Inferior parietal cortex (tissue), 1 donor: ENCODE measurements at regions not wholly inside any gene's neighbourhood (a gene's known extent, or its start where the extent isn't known, plus 50 kb on each side); places are given as distances from the start of the nearest gene placed in this dataset.
A peak's percentile ranks its signal among the peaks of the same experiment; 100 is the strongest.
"Not testable (repeated sequence)": the region's sequence is repeated elsewhere in the genome, so short reads cannot be mapped to it uniquely, and the experiment has no call there.

Source experiments
- DNase-seq: peaks from one replicate; pipeline ENCODE4 v3.0.0-alpha.2; 2016; ENCODE audit errors: extremely low spot score

DNA sequence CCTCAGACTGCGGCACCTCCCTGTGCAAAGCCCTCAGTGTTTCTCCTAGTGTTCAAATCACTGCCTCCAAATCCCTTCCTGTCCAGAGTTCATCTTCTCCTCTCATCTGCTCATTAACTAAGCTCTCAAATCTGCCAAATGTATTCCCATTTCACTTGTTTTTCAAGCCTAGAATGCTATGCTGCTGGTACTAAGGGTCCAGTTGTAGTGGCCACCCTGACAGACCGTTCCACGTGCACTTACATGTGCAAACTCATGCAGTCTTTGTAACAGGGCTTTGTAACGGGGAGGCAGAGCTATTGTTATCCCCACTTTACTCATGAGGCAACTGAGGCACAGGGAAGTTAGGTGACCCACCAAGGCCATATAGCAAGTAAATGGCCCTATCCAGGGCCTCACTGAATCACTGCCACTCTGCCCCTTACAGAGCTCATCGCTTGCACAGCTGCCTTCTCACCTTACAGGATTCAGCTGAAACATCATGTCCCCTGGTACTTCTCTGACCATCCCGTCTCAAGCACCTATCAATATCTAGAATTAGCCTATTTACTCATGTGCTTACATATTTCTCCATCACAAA lies 153.0 kb upstream of the PDE1C start:
- DNase-seq: no peak

GRCh38 chr7:32222251-32222900 lies 152.2 kb upstream of the PDE1C start:
- no peak for DNase-seq

- no peak for DNase-seq
Measured at GRCh38 chr7:32221736-32222135, 151.5 kb upstream of the PDE1C start.

- no peak for DNase-seq
Measured at GRCh38 chr7:32221056-32221455, 150.8 kb upstream of the PDE1C start.

DNA sequence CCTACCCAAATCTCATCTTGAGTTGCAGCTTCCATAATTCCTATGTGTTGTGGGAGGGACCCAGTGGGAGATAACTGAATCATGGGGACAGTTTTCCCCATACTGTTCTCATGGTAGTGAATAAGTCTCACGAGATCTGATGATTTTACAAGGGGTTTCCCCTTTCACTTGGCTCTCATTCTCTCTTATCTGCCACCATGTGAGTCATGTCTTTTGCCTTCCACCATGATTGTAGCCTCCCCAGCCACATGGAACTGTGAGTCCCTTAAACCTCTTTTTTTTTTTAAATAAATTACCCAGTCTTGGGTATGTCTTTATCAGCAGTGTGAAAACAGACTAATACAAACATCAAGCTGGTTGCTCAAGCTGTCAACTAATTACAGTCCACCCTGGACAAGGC lies 149.6 kb upstream of the PDE1C start:
- DNase-seq: not testable (repeated sequence)

DNA sequence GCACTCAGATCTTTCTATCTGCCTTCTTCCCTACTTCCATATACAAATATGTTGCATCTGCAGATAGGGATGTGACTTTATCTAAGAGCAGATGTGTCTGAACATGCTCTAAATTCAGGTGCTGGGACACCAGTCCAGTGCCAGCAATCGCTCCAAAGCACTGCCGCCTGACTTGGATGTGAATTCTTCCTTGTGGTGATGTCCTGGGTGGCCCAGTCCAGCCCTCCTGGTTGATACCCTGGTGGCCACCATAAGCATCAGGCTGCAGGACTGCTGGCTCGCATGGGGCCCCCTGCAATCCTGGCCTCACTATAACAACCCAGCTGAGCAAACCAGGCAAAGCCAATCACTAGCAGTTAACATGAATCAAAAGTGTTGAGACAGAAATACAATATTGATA lies 149.2 kb upstream of the PDE1C start:
- DNase-seq: no peak

- no peak for DNase-seq
Measured at GRCh38 chr7:32218741-32219288, 148.6 kb upstream of the PDE1C start.

GRCh38 chr7:32218154-32218467 lies 147.9 kb upstream of the PDE1C start:
- DNase-seq: no peak

- no peak for DNase-seq
Measured at GRCh38 chr7:32217341-32218153, 147.3 kb upstream of the PDE1C start.

GRCh38 chr7:32216759-32217158 lies 146.6 kb upstream of the PDE1C start:
- DNase-seq: no peak

- no peak for DNase-seq
Measured at GRCh38 chr7:32215697-32216096, 145.5 kb upstream of the PDE1C start.

- DNase-seq: no peak
Measured at GRCh38 chr7:32214913-32215312, 144.7 kb upstream of the PDE1C start.

DNA sequence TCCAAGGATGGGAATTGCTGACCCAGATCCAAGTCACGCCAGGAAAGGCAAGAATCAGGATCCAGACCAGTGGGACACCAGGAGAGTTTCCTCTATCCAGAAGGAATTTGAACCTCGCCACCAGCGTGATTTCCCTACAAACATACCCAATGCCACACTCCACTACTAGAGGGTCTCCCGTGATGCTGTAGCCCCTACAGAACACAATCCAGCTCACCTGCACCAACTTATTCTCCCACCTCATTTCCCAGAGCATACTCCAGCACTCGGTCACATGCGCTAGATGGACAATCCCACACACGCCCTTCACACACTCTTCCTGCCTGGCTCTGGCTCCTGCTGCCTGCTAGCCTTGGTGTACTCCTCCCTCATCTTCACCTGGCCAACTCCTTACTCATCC lies 142.1 kb upstream of the PDE1C start:
- DNase-seq: no peak

- no peak for DNase-seq
Measured at GRCh38 chr7:32206987-32207386, 136.8 kb upstream of the PDE1C start.

GRCh38 chr7:32206488-32206887 lies 136.3 kb upstream of the PDE1C start:
- DNase-seq: no peak

GRCh38 chr7:32205298-32205824 lies 135.2 kb upstream of the PDE1C start:
- not testable (repeated sequence) for DNase-seq

DNA sequence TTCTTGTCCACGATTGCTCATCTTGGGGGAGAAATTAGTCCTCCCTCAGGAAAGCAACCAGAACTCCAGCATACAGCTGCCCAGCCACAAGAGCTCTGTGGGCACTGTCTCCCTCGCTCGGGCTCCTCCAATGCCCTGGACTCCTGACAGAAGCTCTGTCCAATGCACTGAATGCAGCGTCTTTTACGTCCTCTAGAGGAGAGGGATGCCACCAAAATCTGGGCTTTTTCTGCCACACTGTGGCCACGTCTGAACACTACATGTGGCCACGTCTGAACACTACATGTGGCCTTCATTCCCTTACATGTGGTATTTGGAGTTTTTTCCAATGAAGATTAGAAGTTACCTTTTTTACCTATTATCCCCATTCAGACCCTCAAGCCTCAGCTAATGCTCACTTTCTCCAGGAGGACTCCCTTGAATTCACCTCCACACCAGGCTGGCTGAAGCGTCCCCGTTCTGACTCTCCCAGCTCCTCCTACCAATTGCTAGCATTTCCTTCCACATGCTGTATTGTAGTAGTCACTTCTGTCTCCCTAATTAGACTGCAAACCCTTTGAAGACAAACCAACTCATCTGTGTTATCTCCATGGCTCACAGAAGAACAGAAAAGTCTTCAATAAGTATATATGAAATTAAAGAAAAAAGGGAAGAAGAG lies 134.3 kb upstream of the PDE1C start:
- DNase-seq: peak; percentile 94

DNA sequence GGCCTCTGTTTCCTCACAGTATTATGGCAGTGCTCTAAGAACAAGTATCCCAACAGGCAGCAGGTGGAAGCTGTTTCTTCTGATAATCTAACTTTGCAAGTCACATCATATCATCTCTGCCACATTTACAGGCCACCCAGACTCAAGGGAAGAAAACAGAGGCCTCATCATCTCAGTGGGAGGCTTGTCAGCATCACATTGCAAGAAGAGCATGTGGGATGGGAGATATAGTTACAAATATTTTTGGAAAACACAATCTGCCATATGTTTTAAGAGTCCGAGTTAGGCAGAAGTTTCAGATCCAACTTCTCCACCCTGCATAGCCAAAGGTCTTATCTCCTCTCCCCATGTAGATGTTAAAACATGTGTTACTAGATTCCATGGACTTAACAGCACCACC lies 130.4 kb upstream of the PDE1C start:
- no peak for DNase-seq

DNA sequence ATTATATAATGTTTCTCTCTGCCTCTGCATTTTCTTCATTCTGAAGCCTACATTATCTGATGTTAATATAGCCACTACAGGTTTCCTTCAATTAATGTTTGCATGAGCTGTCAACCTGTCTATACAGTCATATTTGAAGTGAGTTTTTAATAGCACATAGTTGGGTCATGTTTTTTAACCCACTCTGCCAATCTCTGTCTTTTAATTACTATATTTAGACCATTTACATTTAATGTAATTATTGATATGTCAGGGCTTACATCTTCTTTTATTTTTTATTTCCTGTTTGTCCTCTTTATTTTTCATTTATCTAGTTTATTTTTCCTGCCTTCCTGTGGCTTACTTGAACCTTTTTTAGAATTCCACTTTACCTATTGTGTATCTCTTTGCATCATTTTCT lies 124.3 kb upstream of the PDE1C start:
- DNase-seq: no peak

- DNase-seq: no peak
Measured at GRCh38 chr7:32191305-32191704, 121.1 kb upstream of the PDE1C start.

DNA sequence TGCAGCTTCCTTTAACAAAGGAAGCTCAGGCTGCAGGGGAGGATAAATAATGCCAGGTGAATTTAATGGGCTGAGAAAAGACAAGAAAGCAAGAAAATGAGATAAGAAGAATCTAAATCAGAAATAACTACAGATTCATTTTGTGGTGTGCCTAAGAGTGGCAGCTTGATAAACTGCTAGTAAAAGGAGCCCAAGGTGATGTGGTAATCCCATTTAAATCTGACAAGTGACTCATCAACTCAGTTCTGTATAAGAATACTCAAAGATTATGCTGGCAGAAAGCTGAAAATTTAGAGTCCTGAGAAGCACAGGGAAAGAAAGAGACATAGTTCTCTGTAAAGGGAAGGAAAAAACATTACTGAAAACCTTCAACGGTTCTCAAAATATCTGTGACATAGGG lies 109.4 kb upstream of the PDE1C start:
- no peak for DNase-seq

- no peak for DNase-seq
Measured at GRCh38 chr7:32178677-32179366, 108.6 kb upstream of the PDE1C start.
